B cell (primary cell): ENCODE measurements at regions not wholly inside any gene's neighbourhood (a gene's known extent, or its start where the extent isn't known, plus 50 kb on each side); places are given as distances from the start of the nearest gene placed in this dataset.

Experiments
- ATAC-seq: fragments of 200-7000 bp; cut with Tn5 transposase; one replicate; pipeline ENCODE4 v1.10.0; 2021; ENCODE audit warnings: low read depth, mild to moderate bottlenecking, moderate number of reproducible peaks, moderate library complexity
- CTCF ChIA-PET: fragments of 350-600 bp; sonication (Branson Sonifier 250); formaldehyde crosslinking; loops from one replicate; lab custom pipeline; 2021; ENCODE audit warnings: antibody characterized with exemption, inconsistent platforms; lab: Charles Lee
- POLR2A ChIA-PET: fragments of 350-600 bp; sonication (Branson Sonifier 250); formaldehyde crosslinking; loops from one replicate; lab custom pipeline; 2021; ENCODE audit warnings: antibody characterized with exemption; lab: Charles Lee
- DNase-seq: peaks from one replicate; pipeline ENCODE4 v3.0.0; 2013
- H2AFZ ChIP-seq: 2 replicates; pipeline ENCODE4 v1.6.1; 2012; ENCODE audit warnings: mild to moderate bottlenecking, low read depth, low read length; ENCODE audit not compliant: insufficient read depth, poor library complexity, severe bottlenecking
- H3K27ac ChIP-seq, 2 donors: 1 replicate in 1 of 2; 2 replicates in 1 of 2; pipeline ENCODE4 v1.5.1; 2012 to 2013; ENCODE audit warnings: low read length in 2 of 2, mild to moderate bottlenecking in 2 of 2, moderate library complexity in 1 of 2
- H3K27me3 ChIP-seq, 4 experiments: fragments of 200-600 bp in 1 of 4; sonication (generic) in 1 of 4; replicated peaks in 1 of 4; 1 replicate in 2 of 4; 2 replicates in 2 of 4; pipeline versions ENCODE4 v1.6.1 to v1.7.0; 2013 to 2016; ENCODE audit warnings: low read length in 3 of 4, mild to moderate bottlenecking in 2 of 4, mixed read lengths in 1 of 4, moderate library complexity in 1 of 4; ENCODE audit not compliant: insufficient read depth in 4 of 4, control insufficient read depth in 3 of 4; ENCODE audit errors: control extremely low read depth in 1 of 4
- H3K36me3 ChIP-seq, 2 experiments: replicated peaks in 1 of 2; 1 replicate in 1 of 2; 2 replicates in 1 of 2; pipeline versions ENCODE4 v1.6.1 to v1.7.1; 2013; ENCODE audit warnings: low read length in 1 of 2; ENCODE audit not compliant: insufficient read depth in 2 of 2, control insufficient read depth in 1 of 2; ENCODE audit errors: control extremely low read depth in 1 of 2, extremely low read depth in 1 of 2
- H3K4me1 ChIP-seq, 2 donors: fragments of 200-600 bp in 1 of 2; sonication (generic) in 1 of 2; 1 replicate in 1 of 2; 2 replicates in 1 of 2; pipeline versions ENCODE4 v1.5.1 to v1.6.1; 2013 to 2017; ENCODE audit warnings: low read length in 2 of 2; ENCODE audit not compliant: control insufficient read depth in 2 of 2, insufficient read depth in 2 of 2
- H3K4me2 ChIP-seq: replicated peaks from 2 replicates; pipeline ENCODE3; 2012; ENCODE audit warnings: mild to moderate bottlenecking, low read depth, low read length; ENCODE audit not compliant: poor library complexity, severe bottlenecking
- H3K4me3 ChIP-seq, 5 experiments: fragments of 200-600 bp in 1 of 5; sonication (generic) in 1 of 5; 1 replicate in 3 of 5; 2 replicates in 2 of 5; pipeline versions ENCODE4 v1.5.1 to v1.7.0; 2011 to 2016; ENCODE audit warnings: low read length in 4 of 5, mild to moderate bottlenecking in 4 of 5, low read depth in 2 of 5, control low read depth in 1 of 5, moderate library complexity in 1 of 5; ENCODE audit not compliant: insufficient read depth in 1 of 5; ENCODE audit errors: control extremely low read depth in 1 of 5, extremely low read depth in 1 of 5
- H3K79me2 ChIP-seq: fragments of 200-600 bp; sonication (generic); one replicate; pipeline ENCODE4 v1.6.0; 2016; ENCODE audit warnings: low read length; ENCODE audit not compliant: control insufficient read depth, insufficient read depth
- H3K9ac ChIP-seq: fragments of 200-600 bp; sonication (generic); 2 replicates; pipeline ENCODE4 v1.6.1; 2017; ENCODE audit warnings: mild to moderate bottlenecking, low read length, moderate library complexity
- H3K9me3 ChIP-seq, 3 donors: one replicate each; pipeline versions ENCODE4 v1.6.1 to v1.7.1; 2013; ENCODE audit warnings: low read length in 2 of 3; ENCODE audit not compliant: control insufficient read depth in 2 of 3, insufficient read depth in 1 of 3; ENCODE audit errors: control extremely low read depth in 1 of 3
- H4K20me1 ChIP-seq: 2 replicates; pipeline ENCODE4 v1.6.0; 2012; ENCODE audit warnings: mild to moderate bottlenecking, low read length; ENCODE audit not compliant: insufficient read depth, control insufficient read depth, poor library complexity, severe bottlenecking
- H3K27ac Mint-ChIP-seq: one replicate; pipeline ENCODE4 v1.8.0; 2021; ENCODE audit warnings: mixed read lengths
- H3K27me3 Mint-ChIP-seq: one replicate; pipeline ENCODE4 v1.8.0; 2021; ENCODE audit warnings: mixed read lengths
- H3K4me1 Mint-ChIP-seq: one replicate; pipeline ENCODE4 v1.8.0; 2021; ENCODE audit warnings: mixed read lengths
- H3K4me3 Mint-ChIP-seq: one replicate; pipeline ENCODE4 v1.8.0; 2021; ENCODE audit warnings: mixed read lengths
- H3K9me3 Mint-ChIP-seq: one replicate; pipeline ENCODE4 v1.8.0; 2022; ENCODE audit warnings: mixed read lengths; ENCODE audit not compliant: insufficient read depth
- CTCF ChIP-seq: fragments of 200-600 bp; IDR thresholded peaks from one replicate; pipeline ENCODE4 v1.8.0; 2022; ENCODE audit warnings: antibody characterized with exemption, mild to moderate bottlenecking
- EZH2 ChIP-seq: IDR thresholded peaks from 2 replicates; pipeline ENCODE4 v1.6.1; 2012; ENCODE audit warnings: borderline replicate concordance, low read depth, mild to moderate bottlenecking, moderate library complexity, low read length; ENCODE audit not compliant: insufficient read depth, poor library complexity, severe bottlenecking
- WGBS: methylation state at CpG from one replicate; pipeline ENCODE4 v1.1.5; 2013; ENCODE audit warnings: missing lambda C conversion rate; ENCODE audit not compliant: insufficient coverage; 5-methylcytosine and 5-hydroxymethylcytosine counted together
- intact Hi-C: fragments of 100-400 bp; cut with micrococcal nuclease; formaldehyde crosslinking; loops from one replicate; pipeline ENCODE4 v1.10.0; 2022

- H3K4me2 ChIP-seq, result no peak overlapping the region
- H3K9ac ChIP-seq, result no peak overlapping the region
- no peak for ATAC-seq
- POLR2A ChIA-PET, result no interaction called here
- H3K4me1 ChIP-seq, result no peaks in the 10 kb centered on the region
- WGBS, result 56% methylated on average over 1 of the region's 2 CpGs
- no peak overlapping the region for H3K4me3 ChIP-seq
- Mint-ChIP-seq H3K4me3 (no peak overlapping the region), H3K27ac (no peak overlapping the region), H3K27me3 (no peaks in the 10 kb centered on the region), H3K9me3 (no peaks in the 10 kb centered on the region), H3K4me1 (no peaks in the 10 kb centered on the region)
- CTCF ChIA-PET, result no interaction called here
- intact Hi-C loops, result no loop called here
- TF ChIP-seq CTCF, result no peak
- no peak for TF ChIP-seq EZH2
- H3K9me3 ChIP-seq, result no peaks in the 10 kb centered on the region
- H2AFZ ChIP-seq, result no peak overlapping the region
- no peak for DNase-seq
- H3K27me3 ChIP-seq, result no peaks in the 10 kb centered on the region
- H3K36me3 ChIP-seq, result no peaks in the 10 kb centered on the region
- no peaks in the 10 kb centered on the region for H3K79me2 ChIP-seq
- H3K27ac ChIP-seq, result no peak overlapping the region
- H4K20me1 ChIP-seq, result no peaks in the 10 kb centered on the region
These were observed 495.9 kb downstream of the CENPC start for GRCh38 chr4:67049446-67049845.

GRCh38 chr4:67048530-67048929 lies 496.8 kb downstream of the CENPC start:
- Mint-ChIP-seq H3K27me3 (no peaks in the 10 kb centered on the region), H3K27ac (no peak overlapping the region), H3K9me3 (no peaks in the 10 kb centered on the region), H3K4me3 (no peak overlapping the region), H3K4me1 (no peaks in the 10 kb centered on the region)
- Histone ChIP-seq H3K4me3 (no peak overlapping the region), H3K9me3 (no peaks in the 10 kb centered on the region), H3K27ac (no peak overlapping the region), H3K9ac (no peak overlapping the region), H3K79me2 (no peaks in the 10 kb centered on the region), H3K36me3 (no peaks in the 10 kb centered on the region), H4K20me1 (no peaks in the 10 kb centered on the region), H3K27me3 (no peaks in the 10 kb centered on the region), H2AFZ (no peak overlapping the region), H3K4me1 (no peaks in the 10 kb centered on the region), H3K4me2 (no peak overlapping the region)
- no peak for TF ChIP-seq CTCF
- no peak for TF ChIP-seq EZH2
- ATAC-seq (no peak), DNase-seq (no peak)
- CTCF ChIA-PET, result interaction anchor here (1.4 kb wide), 1 partner anchor 39 kb away, joined by 4 read pairs; no protein-coding TSS in a partner anchor
- POLR2A ChIA-PET, result no interaction called here
- intact Hi-C loops, result no loop called here
- no CpG with 5 or more reads among the region's 2 CpGs for WGBS
